HepG2 (cell line): ENCODE measurements at regions not wholly inside any gene's neighbourhood (a gene's known extent, or its start where the extent isn't known, plus 50 kb on each side); places are given as distances from the start of the nearest gene placed in this dataset.

Experiments used
- ATAC-seq: fragments of 200-7000 bp; cut with Tn5 transposase; 3 replicates; pipeline ENCODE4 v1.9.1; 2020; ENCODE audit warnings: mild to moderate bottlenecking, moderate library complexity
- BruUV-seq: library from RNA; stranded (reverse); fragments of 400-500 nt; replicated peaks from 2 replicates; lab custom pipeline; 2021; lab: Mats Ljungman, UMichigan
- CTCF ChIA-PET: fragments of 300-600 bp; formaldehyde crosslinking; extraction: SDS; loops from one replicate; lab custom pipeline; 2021; ENCODE audit warnings: low total read pairs, inconsistent platforms, low intra/inter-chr PET ratio; lab: Yijun Ruan, JAX
- POLR2A ChIA-PET: fragments of 350-600 bp; sonication (Branson Sonifier 250); formaldehyde crosslinking; loops from one replicate; lab custom pipeline; 2020; ENCODE audit warnings: antibody characterized with exemption, inconsistent platforms; lab: Yijun Ruan, JAX
- DNase-seq: peaks from one replicate; pipeline ENCODE4 v3.0.0-alpha.2; 2015; ENCODE audit warnings: low spot score
- FAIRE-seq: peaks from 3 replicates; lab custom pipeline; 2011; peaks lifted over from hg19 to GRCh38; lab: Jason Lieb, UNC
- H2AFZ ChIP-seq: one replicate; pipeline ENCODE4 v1.6.1; 2011; ENCODE audit warnings: low read length, inconsistent platforms
- H3K27ac ChIP-seq: fragments of 300-600 bp; 3 replicates; pipeline ENCODE4 v1.8.0; 2011; ENCODE audit warnings: mixed run types, mild to moderate bottlenecking, mixed read lengths, low read length, inconsistent platforms; ENCODE audit not compliant: insufficient read depth; ENCODE audit errors: extremely low read length
- H3K27me3 ChIP-seq, 2 experiments: fragments of 200-600 bp in 1 of 2; 2 replicates in 1 of 2; 3 replicates in 1 of 2; pipeline versions ENCODE4 v1.6.0 to v1.8.0; 2011; ENCODE audit warnings: low read length in 2 of 2, mild to moderate bottlenecking in 2 of 2, moderate library complexity in 2 of 2, inconsistent platforms in 1 of 2; ENCODE audit not compliant: insufficient read depth in 2 of 2, control insufficient read depth in 1 of 2
- H3K36me3 ChIP-seq, 2 experiments: fragments of 200-600 bp in 1 of 2; replicated peaks in 1 of 2; 2 replicates in 1 of 2; 3 replicates in 1 of 2; pipeline versions ENCODE4 v1.5.1 to v1.8.0; 2011; ENCODE audit warnings: low read length in 2 of 2, inconsistent platforms in 1 of 2; ENCODE audit not compliant: insufficient read depth in 2 of 2, control insufficient read depth in 1 of 2
- H3K4me1 ChIP-seq: 2 replicates; pipeline ENCODE4 v1.5.1; 2012; ENCODE audit warnings: low read length, inconsistent platforms; ENCODE audit not compliant: insufficient read depth
- H3K4me2 ChIP-seq: 2 replicates; pipeline ENCODE4 v1.6.0; 2011; ENCODE audit warnings: low read depth, low read length, inconsistent platforms
- H3K4me3 ChIP-seq, 3 experiments: fragments of 200-600 bp in 1 of 3; sonication (generic), shearing (Covaris generic) in 1 of 3; replicated peaks in 1 of 3; 2 replicates each; pipeline ENCODE4 v1.5.1; 2011 to 2016; ENCODE audit warnings: low read length in 3 of 3, inconsistent platforms in 2 of 3, low read depth in 2 of 3, mild to moderate bottlenecking in 2 of 3, control low read depth in 1 of 3, mixed read lengths in 1 of 3; ENCODE audit not compliant: insufficient read depth in 1 of 3
- H3K79me2 ChIP-seq: one replicate; pipeline ENCODE4 v1.6.1; 2011; ENCODE audit warnings: low read length, inconsistent platforms; ENCODE audit not compliant: insufficient read depth
- H3K9ac ChIP-seq: 2 replicates; pipeline ENCODE4 v1.6.0; 2011; ENCODE audit warnings: mild to moderate bottlenecking, low read depth, low read length, inconsistent platforms; ENCODE audit not compliant: insufficient read depth
- H3K9me3 ChIP-seq: 2 replicates; pipeline ENCODE4 v1.5.1; 2012; ENCODE audit warnings: mild to moderate bottlenecking, low read length
- H4K20me1 ChIP-seq: 2 replicates; pipeline ENCODE4 v1.6.0; 2011; ENCODE audit warnings: inconsistent platforms, mild to moderate bottlenecking, low read length, moderate library complexity; ENCODE audit not compliant: insufficient read depth
- ATAD3A ChIP-seq: sonication (generic); formaldehyde crosslinking; IDR thresholded peaks from 2 replicates; pipeline ENCODE4 v1.4.0; 2020; ENCODE audit warnings: missing genetic modification reagents
- EED ChIP-seq: sonication (generic); formaldehyde crosslinking; IDR thresholded peaks from 2 replicates; pipeline ENCODE4 v1.5.0; 2020; ENCODE audit warnings: mild to moderate bottlenecking, missing genetic modification reagents
- ELF1 ChIP-seq: sonication (generic); formaldehyde crosslinking; IDR thresholded peaks from 2 replicates; pipeline ENCODE4 v1.4.0; 2020; ENCODE audit warnings: missing genetic modification reagents
- GABPA ChIP-seq, 2 experiments: IDR thresholded peaks; 2 replicates each; pipeline ENCODE4 v1.6.1; 2011 to 2016; ENCODE audit warnings: low read depth in 2 of 2, low read length in 1 of 2, missing biosample characterization in 1 of 2, missing genetic modification characterization in 1 of 2
- GPN1 ChIP-seq: sonication (generic); formaldehyde crosslinking; IDR thresholded peaks from 2 replicates; pipeline ENCODE4 v1.5.1; 2020; ENCODE audit warnings: missing genetic modification reagents, borderline replicate concordance
- TARDBP ChIP-seq: sonication (generic); formaldehyde crosslinking; IDR thresholded peaks from 2 replicates; pipeline ENCODE4 v1.8.0; 2022; ENCODE audit warnings: mild to moderate bottlenecking, missing genetic modification reagents
- ZNF30 ChIP-seq: sonication (generic); formaldehyde crosslinking; IDR thresholded peaks from 2 replicates; pipeline ENCODE4 v1.5.0; 2020; ENCODE audit warnings: mild to moderate bottlenecking, missing genetic modification reagents
- ZNF703 ChIP-seq: sonication (generic); formaldehyde crosslinking; IDR thresholded peaks from 2 replicates; pipeline ENCODE4 v1.5.1; 2020; ENCODE audit warnings: missing genetic modification reagents, mild to moderate bottlenecking, moderate library complexity, borderline replicate concordance
- ZNF772 ChIP-seq: sonication (generic); formaldehyde crosslinking; IDR thresholded peaks from 2 replicates; pipeline ENCODE4 v1.5.0; 2020; ENCODE audit warnings: mild to moderate bottlenecking, missing genetic modification reagents
- ZNF800 ChIP-seq: sonication (generic); formaldehyde crosslinking; IDR thresholded peaks from 2 replicates; pipeline ENCODE4 v1.4.0; 2020; ENCODE audit warnings: missing genetic modification reagents
- WGBS: methylation state at CpG from one replicate; pipeline ENCODE4 v1.1.6; 2017; ENCODE audit warnings: low lambda C conversion rate; 5-methylcytosine and 5-hydroxymethylcytosine counted together
- in situ Hi-C: cut with HindIII; loops from 2 replicates; pipeline ENCODE4 v1.10.0; 2017; ENCODE audit warnings: low pct_unique_long_range_greater_than_20kb; ENCODE audit not compliant: extremely low pct_ligation_motif_present
- intact Hi-C: fragments of 100-400 bp; cut with micrococcal nuclease; formaldehyde crosslinking; loops from one replicate; pipeline ENCODE4 v1.10.0; 2022; ENCODE audit not compliant: unreplicated experiment

- Histone ChIP-seq H3K4me1 (no peaks in the 10 kb centered on the region), H3K36me3 (no peaks in the 10 kb centered on the region)
- no peak for ATAC-seq
- TF ChIP-seq ZNF703 (no peak), ZNF772 (no peak), TARDBP (CRISPR knock-in tag) (no peak), ZNF30 (CRISPR knock-in tag) (no peak), GPN1 (CRISPR knock-in tag) (no peak), ZNF800 (no peak), ATAD3A (no peak), GABPA (IDR thresholded peaks at IDR 0.05; ENCODE audit: low read depth, low read length) (no peak), GABPA (CRISPR knock-in tag; IDR thresholded peaks at IDR 0.05; ENCODE audit: low read depth) (no peak), EED (CRISPR knock-in tag) (no peak), ELF1 (CRISPR knock-in tag) (no peak)
- TF ChIP-seq, all 625 proteins: peak for 0
- intact Hi-C loops = no loop called here
- no peak overlapping the region for H3K27ac ChIP-seq
- DNase-seq (no peak), FAIRE-seq (no peak)
- BruUV-seq = no TSS peak
- no peaks in the 10 kb centered on the region for H4K20me1 ChIP-seq
- no peaks in the 10 kb centered on the region; a peak in 2 of 5 replicates for H3K27me3 ChIP-seq
- H2AFZ ChIP-seq = no peak overlapping the region
- whole genome bisulfite sequencing = 67% methylated on average over 7 of the region's 7 CpGs
- no peak overlapping the region for H3K4me2 ChIP-seq
- POLR2A ChIA-PET = no interaction called here
- no peaks in the 10 kb centered on the region for H3K9me3 ChIP-seq
- CTCF ChIA-PET = no interaction called here
- H3K4me3 ChIP-seq = no peak overlapping the region
- H3K9ac ChIP-seq = no peak overlapping the region
- no peaks in the 10 kb centered on the region for H3K79me2 ChIP-seq
- in situ Hi-C loops = no loop called here
Observed at GRCh38 chr13:22028831-22029230, 358.0 kb downstream of the FGF9 start.
